K562 (cell line): ENCODE measurements at regions not wholly inside any gene's neighbourhood (a gene's known extent, or its start where the extent isn't known, plus 50 kb on each side); places are given as distances from the start of the nearest gene placed in this dataset.

Experiments
- CEBPB ChIP-seq: fragments of 450-650 bp; IDR thresholded peaks from 2 replicates; pipeline ENCODE4 v1.6.1; 2016; ENCODE audit warnings: missing genetic modification characterization, missing compliant biosample characterization
- EZH2 ChIP-seq: IDR thresholded peaks from 2 replicates; pipeline ENCODE4 v1.6.1; 2012; ENCODE audit warnings: low read depth, mild to moderate bottlenecking, inconsistent platforms, low read length, borderline replicate concordance
- FOXK1 ChIP-seq: sonication (generic); formaldehyde crosslinking; IDR thresholded peaks from 2 replicates; pipeline ENCODE4 v1.8.0; 2022; ENCODE audit warnings: missing genetic modification reagents, mild to moderate bottlenecking, borderline replicate concordance
- FOXK2 ChIP-seq, 2 experiments: fragments of 450-650 bp; IDR thresholded peaks in 1 of 2; conservative IDR thresholded peaks in 1 of 2; 2 replicates each; pipeline ENCODE4 v1.6.1; 2016; ENCODE audit warnings: low read depth in 2 of 2, mild to moderate bottlenecking in 1 of 2
- SRSF1 ChIP-seq: fragments of 200-400 bp; formaldehyde crosslinking; IDR thresholded peaks from 2 replicates; pipeline ENCODE4 v1.6.1; 2017; ENCODE audit warnings: mild to moderate bottlenecking, low read depth, low read length, moderate library complexity
- ZNF174 ChIP-seq: fragments of 250-450 bp; sonication (Bioruptor Pico); IDR thresholded peaks from 2 replicates; pipeline ENCODE4 v1.4.0; 2020; ENCODE audit warnings: mild to moderate bottlenecking
- TF ChIP-seq, protein P1 (sequence below), 3 experiments: IDR thresholded peaks in 2 of 3; conservative IDR thresholded peaks in 1 of 3; 2 replicates each; pipeline ENCODE4 v1.5.1; 2011 to 2012; ENCODE audit warnings: low read length in 3 of 3, mild to moderate bottlenecking in 3 of 3, control low read depth in 2 of 3, improper control_type of control experiment in 1 of 3, inconsistent platforms in 1 of 3, low read depth in 1 of 3, mixed read lengths in 1 of 3, moderate library complexity in 1 of 3; ENCODE audit not compliant: insufficient read depth in 2 of 3

DNA sequence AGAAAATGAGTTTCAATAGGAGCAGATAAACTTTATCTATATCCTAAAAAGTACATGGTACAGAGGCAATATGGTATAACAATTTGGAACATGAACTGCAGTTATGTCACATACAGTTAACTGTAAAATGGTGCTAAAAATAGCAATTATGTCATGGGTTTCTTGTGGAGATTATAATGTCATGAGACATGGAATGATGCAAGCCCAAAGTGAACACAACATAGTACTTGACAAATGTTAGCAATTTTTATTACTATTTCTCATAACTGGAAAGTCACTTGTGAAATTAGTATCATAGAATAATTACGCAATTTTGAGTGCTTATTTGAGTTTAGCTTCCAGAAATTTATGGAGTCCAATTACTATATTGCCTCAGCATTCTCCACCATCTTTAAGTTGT is 1263.4 kb downstream of the DSC3 start:
- TF ChIP-seq SRSF1 (no peak), EZH2 (no peak), FOXK1 (CRISPR knock-in tag) (no peak), CEBPB (tag) (no peak), ZNF174 (CRISPR knock-in tag) (no peak), FOXK2 (conservative IDR thresholded peaks at IDR 0.05 in 1 of 2, IDR thresholded peaks at IDR 0.05 in 1 of 2; ENCODE audit: low read depth in 2 of 2) (no peak)
- TF ChIP-seq, protein P1, sequence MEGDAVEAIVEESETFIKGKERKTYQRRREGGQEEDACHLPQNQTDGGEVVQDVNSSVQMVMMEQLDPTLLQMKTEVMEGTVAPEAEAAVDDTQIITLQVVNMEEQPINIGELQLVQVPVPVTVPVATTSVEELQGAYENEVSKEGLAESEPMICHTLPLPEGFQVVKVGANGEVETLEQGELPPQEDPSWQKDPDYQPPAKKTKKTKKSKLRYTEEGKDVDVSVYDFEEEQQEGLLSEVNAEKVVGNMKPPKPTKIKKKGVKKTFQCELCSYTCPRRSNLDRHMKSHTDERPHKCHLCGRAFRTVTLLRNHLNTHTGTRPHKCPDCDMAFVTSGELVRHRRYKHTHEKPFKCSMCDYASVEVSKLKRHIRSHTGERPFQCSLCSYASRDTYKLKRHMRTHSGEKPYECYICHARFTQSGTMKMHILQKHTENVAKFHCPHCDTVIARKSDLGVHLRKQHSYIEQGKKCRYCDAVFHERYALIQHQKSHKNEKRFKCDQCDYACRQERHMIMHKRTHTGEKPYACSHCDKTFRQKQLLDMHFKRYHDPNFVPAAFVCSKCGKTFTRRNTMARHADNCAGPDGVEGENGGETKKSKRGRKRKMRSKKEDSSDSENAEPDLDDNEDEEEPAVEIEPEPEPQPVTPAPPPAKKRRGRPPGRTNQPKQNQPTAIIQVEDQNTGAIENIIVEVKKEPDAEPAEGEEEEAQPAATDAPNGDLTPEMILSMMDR (IDR thresholded peaks at IDR 0.05 in 2 of 3, conservative IDR thresholded peaks at IDR 0.05 in 1 of 3; ENCODE audit: insufficient read depth in 2 of 3, low read depth in 1 of 3, low read length in 3 of 3): no peak
